ENCODE measurements at regions not wholly inside any gene's neighbourhood (a gene's known extent, or its start where the extent isn't known, plus 50 kb on each side); places are given as distances from the start of the nearest gene placed in this dataset.
A peak's percentile ranks its signal among the peaks of the same experiment; 100 is the strongest.

GRCh38 chr10:88113657-88114272 is 250.3 kb downstream of the PTEN start:
- Histone ChIP-seq H3K79me2 (ENCODE audit: control insufficient read depth, insufficient read depth, low read length) (no peaks in the 10 kb centered on the region; the same call in 1 of the 2 replicates), H3K27ac (ENCODE audit: control insufficient read depth, insufficient read depth) (peak overlapping the region; percentile 86)
- no TSS peak for BruUV-seq (replicated peaks)

More at GRCh38 chr10:88113657-88114272, 250.3 kb downstream of the PTEN start:
- intact Hi-C loops (cut with micrococcal nuclease; ENCODE audit: unreplicated experiment) (loop anchor here (1.0 to 5.0 kb wide), 3 partner anchors 22 to 439 kb away; no protein-coding TSS in a partner anchor), in situ Hi-C loops (cut with MboI) (loop anchor here (5.0 kb wide), 1 partner anchor 251 kb away; the partner anchor contains the start of genes KLLN and PTEN)
- DNase-seq (ENCODE audit: low read depth, low spot score) (no peak), ATAC-seq (no peak), FAIRE-seq (no peak)
- ChIA-PET SMC1A (ENCODE audit: uncharacterized antibody, unreplicated experiment) (interaction anchor here (0.6 to 14.9 kb wide), 25 partner anchors 10 to 580 kb away, joined by 3 to 229 read pairs (median 4); partner anchors contain the start of genes KLLN and PTEN), CTCF (interaction anchor here (0.6 to 4.7 kb wide), 33 partner anchors 8 to 439 kb away, joined by 3 to 51 read pairs (median 4); partner anchors contain the start of genes KLLN and PTEN), RAD21 (ENCODE audit: unreplicated experiment) (interaction anchor here (0.7 to 6.3 kb wide), 22 partner anchors 9 to 274 kb away, joined by 3 to 62 read pairs (median 4); partner anchors contain the start of genes KLLN and PTEN), POLR2A (interaction anchor here (0.6 to 1.7 kb wide), 7 partner anchors 22 to 275 kb away, joined by 3 to 9 read pairs (median 4); no protein-coding TSS in a partner anchor)
- peak overlapping the region; percentile 76; the same call in 1 of the 2 replicates for H3K4me2 ChIP-seq (ENCODE audit: control insufficient read depth, insufficient read depth)
- H3K27me3 ChIP-seq (replicated peaks in 1 of 2; ENCODE audit: control insufficient read depth in 2 of 2, insufficient read depth in 2 of 2, low read length in 1 of 2) = no peaks in the 10 kb centered on the region
- peaks cover 87% of the 10 kb centered on the region for H3K4me1 ChIP-seq (ENCODE audit: control insufficient read depth, insufficient read depth, low read length)
- H3K36me3 ChIP-seq (ENCODE audit: control insufficient read depth in 2 of 2, insufficient read depth in 2 of 2, low read length in 1 of 2) = no peaks in the 10 kb centered on the region
- no peak overlapping the region for H3K4me3 ChIP-seq
- no peaks in the 10 kb centered on the region for H4K20me1 ChIP-seq (ENCODE audit: control insufficient read depth, insufficient read depth)
- H3K9me3 ChIP-seq (replicated peaks; ENCODE audit: control insufficient read depth, insufficient read depth, low read length) = no peaks in the 10 kb centered on the region; the same call in 2 of the 3 replicates
- peak overlapping the region; percentile 60 for H2AFZ ChIP-seq (ENCODE audit: control insufficient read depth, low read depth, low read length)
- TF ChIP-seq, protein P1, sequence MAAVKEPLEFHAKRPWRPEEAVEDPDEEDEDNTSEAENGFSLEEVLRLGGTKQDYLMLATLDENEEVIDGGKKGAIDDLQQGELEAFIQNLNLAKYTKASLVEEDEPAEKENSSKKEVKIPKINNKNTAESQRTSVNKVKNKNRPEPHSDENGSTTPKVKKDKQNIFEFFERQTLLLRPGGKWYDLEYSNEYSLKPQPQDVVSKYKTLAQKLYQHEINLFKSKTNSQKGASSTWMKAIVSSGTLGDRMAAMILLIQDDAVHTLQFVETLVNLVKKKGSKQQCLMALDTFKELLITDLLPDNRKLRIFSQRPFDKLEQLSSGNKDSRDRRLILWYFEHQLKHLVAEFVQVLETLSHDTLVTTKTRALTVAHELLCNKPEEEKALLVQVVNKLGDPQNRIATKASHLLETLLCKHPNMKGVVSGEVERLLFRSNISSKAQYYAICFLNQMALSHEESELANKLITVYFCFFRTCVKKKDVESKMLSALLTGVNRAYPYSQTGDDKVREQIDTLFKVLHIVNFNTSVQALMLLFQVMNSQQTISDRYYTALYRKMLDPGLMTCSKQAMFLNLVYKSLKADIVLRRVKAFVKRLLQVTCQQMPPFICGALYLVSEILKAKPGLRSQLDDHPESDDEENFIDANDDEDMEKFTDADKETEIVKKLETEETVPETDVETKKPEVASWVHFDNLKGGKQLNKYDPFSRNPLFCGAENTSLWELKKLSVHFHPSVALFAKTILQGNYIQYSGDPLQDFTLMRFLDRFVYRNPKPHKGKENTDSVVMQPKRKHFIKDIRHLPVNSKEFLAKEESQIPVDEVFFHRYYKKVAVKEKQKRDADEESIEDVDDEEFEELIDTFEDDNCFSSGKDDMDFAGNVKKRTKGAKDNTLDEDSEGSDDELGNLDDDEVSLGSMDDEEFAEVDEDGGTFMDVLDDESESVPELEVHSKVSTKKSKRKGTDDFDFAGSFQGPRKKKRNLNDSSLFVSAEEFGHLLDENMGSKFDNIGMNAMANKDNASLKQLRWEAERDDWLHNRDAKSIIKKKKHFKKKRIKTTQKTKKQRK (IDR thresholded peaks at IDR 0.05; ENCODE audit: low read depth, low read length) = no peak
- H3K9ac ChIP-seq (ENCODE audit: control insufficient read depth, insufficient read depth, low read length) = peak overlapping the region; percentile 53; the same call in 1 of the 2 replicates
- WGBS (ENCODE audit: insufficient coverage, insufficient replicate concordance, low lambda C conversion rate, missing lambda C conversion rate) = 92% methylated on average over 2 of the region's 2 CpGs

Data from GM12878 (cell line).